NB4 (cell line): ENCODE measurements at regions not wholly inside any gene's neighbourhood (a gene's known extent, or its start where the extent isn't known, plus 50 kb on each side); places are given as distances from the start of the nearest gene placed in this dataset.

Experiments used
- CTCF ChIP-seq: IDR thresholded peaks from one replicate; pipeline ENCODE4 v1.5.1; 2012; ENCODE audit warnings: low read depth, low read length
- MAX ChIP-seq: IDR thresholded peaks from 2 replicates; pipeline ENCODE4 v1.6.1; 2011; ENCODE audit warnings: low read depth, low read length
- POLR2A ChIP-seq: IDR thresholded peaks from 2 replicates; pipeline ENCODE4 v1.6.1; 2011; ENCODE audit warnings: mild to moderate bottlenecking; ENCODE audit not compliant: insufficient read length; ENCODE audit errors: extremely low read depth

DNA sequence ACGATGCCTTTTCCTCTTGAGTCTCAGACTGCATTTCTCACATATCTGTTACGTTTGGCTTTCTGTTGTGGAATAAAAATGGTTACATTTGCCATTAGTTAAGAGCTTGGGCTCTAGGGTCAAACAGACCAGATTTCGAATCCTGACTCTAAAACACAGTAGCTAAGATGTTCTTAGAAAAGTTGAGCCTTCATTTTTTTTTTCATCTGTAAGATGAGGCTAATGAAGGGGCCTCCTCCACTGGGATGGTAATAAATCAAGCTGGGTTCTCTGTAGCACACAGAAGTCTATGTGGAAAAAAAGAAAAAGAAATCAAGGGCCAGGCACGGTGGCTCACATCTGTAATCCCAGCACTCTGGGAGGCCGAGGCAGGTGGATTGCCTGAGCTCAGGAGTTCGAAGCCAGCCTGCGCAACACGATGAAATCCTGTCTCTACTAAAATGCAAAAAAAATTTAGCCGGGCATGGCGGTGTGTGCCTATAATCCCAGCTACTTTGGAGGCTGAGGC is 49.9 kb upstream of the CAPRIN1 start:
- TF ChIP-seq POLR2A = no peak
- TF ChIP-seq CTCF = no peak
- no peak for TF ChIP-seq MAX
